ENCODE measurements at regions not wholly inside any gene's neighbourhood (a gene's known extent, or its start where the extent isn't known, plus 50 kb on each side); places are given as distances from the start of the nearest gene placed in this dataset.
A peak's percentile ranks its signal among the peaks of the same experiment; 100 is the strongest.

GRCh38 chr3:109952924-109953323 lies 615.6 kb upstream of the DPPA4 start:
- Mint-ChIP-seq H3K27me3 (ENCODE audit: insufficient read depth) (no peaks in the 10 kb centered on the region), H3K36me3 (ENCODE audit: low read depth) (no peaks in the 10 kb centered on the region), H3K27ac (no peak overlapping the region), H3K4me3 (no peak overlapping the region), H3K9me3 (no peaks in the 10 kb centered on the region), H3K4me1 (ENCODE audit: low read depth) (no peaks in the 10 kb centered on the region)
- no peak for DNase-seq
- TF ChIP-seq CTCF (IDR thresholded peaks at IDR 0.05), result no peak

GRCh38 chr3:109963831-109964230 lies 626.5 kb upstream of the DPPA4 start:
- no peaks in the 10 kb centered on the region for H3K36me3 Mint-ChIP-seq (ENCODE audit: low read depth)
- H3K27me3 Mint-ChIP-seq (ENCODE audit: insufficient read depth), result no peaks in the 10 kb centered on the region
- H3K9me3 Mint-ChIP-seq, result no peaks in the 10 kb centered on the region
- H3K27ac Mint-ChIP-seq, result no peak overlapping the region
- no peak for DNase-seq
- peaks cover 10% of the 10 kb centered on the region; the same call in 1 of the 2 replicates for H3K4me1 Mint-ChIP-seq (ENCODE audit: low read depth)
- TF ChIP-seq CTCF (IDR thresholded peaks at IDR 0.05), result no peak
- no peak overlapping the region for H3K4me3 Mint-ChIP-seq

- H3K27ac Mint-ChIP-seq, result no peak overlapping the region
- no peak for TF ChIP-seq CTCF (IDR thresholded peaks at IDR 0.05)
Measured at GRCh38 chr3:109973733-109974132, 636.4 kb upstream of the DPPA4 start.

GRCh38 chr3:109977897-109978296 lies 640.6 kb upstream of the DPPA4 start:
- no peak for DNase-seq
- no peaks in the 10 kb centered on the region for H3K4me1 Mint-ChIP-seq (ENCODE audit: low read depth)

More at GRCh38 chr3:109973733-109974132, 636.4 kb upstream of the DPPA4 start:
- peak; percentile 1 for DNase-seq
- no peak overlapping the region for H3K4me3 Mint-ChIP-seq
- no peaks in the 10 kb centered on the region for H3K4me1 Mint-ChIP-seq (ENCODE audit: low read depth)
- peaks cover 3% of the 10 kb centered on the region; the same call in 1 of the 2 replicates for H3K9me3 Mint-ChIP-seq
- H3K36me3 Mint-ChIP-seq (ENCODE audit: low read depth), result no peaks in the 10 kb centered on the region
- H3K27me3 Mint-ChIP-seq (ENCODE audit: insufficient read depth), result peaks cover 2% of the 10 kb centered on the region; the same call in 1 of the 2 replicates

GRCh38 chr3:109982201-109982600 lies 644.9 kb upstream of the DPPA4 start:
- no peak overlapping the region for H3K27ac Mint-ChIP-seq
- TF ChIP-seq CTCF (IDR thresholded peaks at IDR 0.05), result no peak
- H3K27me3 Mint-ChIP-seq (ENCODE audit: insufficient read depth), result no peaks in the 10 kb centered on the region
- H3K4me3 Mint-ChIP-seq, result no peak overlapping the region
- no peaks in the 10 kb centered on the region for H3K36me3 Mint-ChIP-seq (ENCODE audit: low read depth)
- H3K9me3 Mint-ChIP-seq, result no peaks in the 10 kb centered on the region
- no peak for DNase-seq
- no peaks in the 10 kb centered on the region for H3K4me1 Mint-ChIP-seq (ENCODE audit: low read depth)

More at GRCh38 chr3:109977897-109978296, 640.6 kb upstream of the DPPA4 start:
- H3K27me3 Mint-ChIP-seq (ENCODE audit: insufficient read depth), result no peaks in the 10 kb centered on the region
- H3K4me3 Mint-ChIP-seq, result no peak overlapping the region
- no peak for TF ChIP-seq CTCF (IDR thresholded peaks at IDR 0.05)
- peaks cover 3% of the 10 kb centered on the region; the same call in 1 of the 2 replicates for H3K9me3 Mint-ChIP-seq
- no peaks in the 10 kb centered on the region for H3K36me3 Mint-ChIP-seq (ENCODE audit: low read depth)
- H3K27ac Mint-ChIP-seq, result no peak overlapping the region

- no peak for TF ChIP-seq CTCF (IDR thresholded peaks at IDR 0.05)
- H3K36me3 Mint-ChIP-seq (ENCODE audit: low read depth), result no peaks in the 10 kb centered on the region
- no peak overlapping the region for H3K27ac Mint-ChIP-seq
- no peaks in the 10 kb centered on the region for H3K4me1 Mint-ChIP-seq (ENCODE audit: low read depth)
- no peaks in the 10 kb centered on the region for H3K27me3 Mint-ChIP-seq (ENCODE audit: insufficient read depth)
- DNase-seq, result no peak
- no peak overlapping the region for H3K4me3 Mint-ChIP-seq
- no peaks in the 10 kb centered on the region for H3K9me3 Mint-ChIP-seq
Measured at GRCh38 chr3:109984976-109985375, 647.6 kb upstream of the DPPA4 start.

Data from HFFc6 (cell line).